Mesenchymal stem cell (in vitro differentiated cells and primary cell): ENCODE measurements at regions not wholly inside any gene's neighbourhood (a gene's known extent, or its start where the extent isn't known, plus 50 kb on each side); places are given as distances from the start of the nearest gene placed in this dataset.

Experiments used
- DNase-seq: peaks from one replicate; pipeline ENCODE4 v3.0.0-alpha.2; 2013
- H2AFZ ChIP-seq: one replicate; pipeline ENCODE4 v1.6.1; 2013; ENCODE audit warnings: low read depth, mild to moderate bottlenecking, control low read depth, inconsistent platforms, low read length, moderate library complexity
- H2AK5ac ChIP-seq: 2 replicates; pipeline ENCODE4 v1.6.1; 2013; ENCODE audit warnings: low read length, moderate library complexity, mild to moderate bottlenecking, inconsistent platforms; ENCODE audit not compliant: severe bottlenecking
- H2BK120ac ChIP-seq: one replicate; pipeline ENCODE4 v1.6.1; 2013; ENCODE audit warnings: low read depth, mild to moderate bottlenecking, inconsistent platforms, low read length, moderate library complexity
- H2BK12ac ChIP-seq, 2 experiments: one replicate each; pipeline ENCODE4 v1.6.1; 2013; ENCODE audit warnings: inconsistent platforms in 2 of 2, low read length in 2 of 2, mild to moderate bottlenecking in 2 of 2, moderate library complexity in 2 of 2, control low read depth in 1 of 2
- H2BK15ac ChIP-seq: one replicate; pipeline ENCODE4 v1.6.1; 2013; ENCODE audit warnings: mild to moderate bottlenecking, low read depth, inconsistent platforms; ENCODE audit not compliant: poor library complexity, severe bottlenecking
- H2BK5ac ChIP-seq: 2 replicates; pipeline ENCODE4 v1.6.1; 2013; ENCODE audit warnings: low read depth, mild to moderate bottlenecking, low read length, control low read depth, inconsistent platforms; ENCODE audit not compliant: poor library complexity, severe bottlenecking
- H3K14ac ChIP-seq, 2 experiments: one replicate each; pipeline ENCODE4 v1.6.1; 2013; ENCODE audit warnings: inconsistent platforms in 2 of 2, low read length in 2 of 2, control low read depth in 1 of 2, mild to moderate bottlenecking in 1 of 2, moderate library complexity in 1 of 2
- H3K18ac ChIP-seq, 2 experiments: one replicate each; pipeline ENCODE4 v1.6.1; 2013; ENCODE audit warnings: inconsistent platforms in 2 of 2, low read length in 2 of 2, control low read depth in 1 of 2, low read depth in 1 of 2, mild to moderate bottlenecking in 1 of 2
- H3K23ac ChIP-seq, 2 experiments: one replicate each; pipeline ENCODE4 v1.6.1; 2013; ENCODE audit warnings: inconsistent platforms in 2 of 2, low read length in 2 of 2, mild to moderate bottlenecking in 2 of 2, moderate library complexity in 2 of 2, control low read depth in 1 of 2
- H3K27ac ChIP-seq: 2 replicates; pipeline ENCODE4 v1.5.1; 2013; ENCODE audit warnings: mild to moderate bottlenecking, moderate library complexity, low read length, control low read depth, inconsistent platforms; ENCODE audit not compliant: poor library complexity, severe bottlenecking
- H3K27me3 ChIP-seq, 2 experiments: 2 replicates each; pipeline versions ENCODE4 v1.6.1 to v1.7.0; 2013; ENCODE audit warnings: low read length in 2 of 2, mild to moderate bottlenecking in 2 of 2, moderate library complexity in 2 of 2, control low read depth in 1 of 2, inconsistent platforms in 1 of 2; ENCODE audit not compliant: control insufficient read depth in 1 of 2, insufficient read depth in 1 of 2
- H3K36me3 ChIP-seq, 2 experiments: 2 replicates each; pipeline versions ENCODE4 v1.6.1 to v1.7.0; 2013; ENCODE audit warnings: low read length in 2 of 2, control low read depth in 1 of 2, inconsistent platforms in 1 of 2, low read depth in 1 of 2, mild to moderate bottlenecking in 1 of 2; ENCODE audit not compliant: insufficient read depth in 2 of 2, control insufficient read depth in 1 of 2
- H3K4ac ChIP-seq, 2 experiments: one replicate each; pipeline ENCODE4 v1.6.1; 2013; ENCODE audit warnings: inconsistent platforms in 2 of 2, low read length in 2 of 2, mild to moderate bottlenecking in 2 of 2, moderate library complexity in 2 of 2, control low read depth in 1 of 2, low read depth in 1 of 2
- H3K4me1 ChIP-seq: 2 replicates; pipeline ENCODE4 v1.6.1; 2013; ENCODE audit warnings: low read depth, low read length, control low read depth; ENCODE audit not compliant: control insufficient read depth, insufficient read depth
- H3K4me2 ChIP-seq: 2 replicates; pipeline ENCODE4 v1.6.1; 2013; ENCODE audit warnings: low read length, mild to moderate bottlenecking, inconsistent platforms; ENCODE audit not compliant: poor library complexity, severe bottlenecking
- H3K4me3 ChIP-seq, 2 experiments: 2 replicates each; pipeline versions ENCODE4 v1.5.1 to v1.7.0; 2013; ENCODE audit warnings: low read length in 2 of 2, mild to moderate bottlenecking in 2 of 2, control low read depth in 1 of 2, low read depth in 1 of 2; ENCODE audit not compliant: insufficient read depth in 1 of 2
- H3K79me1 ChIP-seq: replicated peaks from 2 replicates; pipeline ENCODE4 v1.6.1; 2013; ENCODE audit warnings: mild to moderate bottlenecking, control low read depth, low read length, inconsistent platforms; ENCODE audit not compliant: poor library complexity, severe bottlenecking
- H3K9ac ChIP-seq: 2 replicates; pipeline ENCODE4 v1.7.0; 2013; ENCODE audit warnings: mild to moderate bottlenecking, low read length, moderate library complexity
- H3K9me3 ChIP-seq: 2 replicates; pipeline ENCODE4 v1.7.0; 2013; ENCODE audit warnings: mild to moderate bottlenecking, low read length; ENCODE audit not compliant: control insufficient read depth
- H4K8ac ChIP-seq: one replicate; pipeline ENCODE4 v1.6.1; 2013; ENCODE audit warnings: inconsistent platforms, mild to moderate bottlenecking, low read length, moderate library complexity
- H4K91ac ChIP-seq: one replicate; pipeline ENCODE4 v1.6.1; 2013; ENCODE audit warnings: mild to moderate bottlenecking, low read length, inconsistent platforms
- WGBS: methylation state at CpG from one replicate; pipeline ENCODE4 v1.1.7; 2013; ENCODE audit warnings: mixed read lengths; 5-methylcytosine and 5-hydroxymethylcytosine counted together

GRCh38 chrX:46262304-46262703 is 282.9 kb downstream of the ZNF674 start:
- Histone ChIP-seq H3K18ac (no peak overlapping the region), H4K91ac (no peak overlapping the region), H3K79me1 (no peaks in the 10 kb centered on the region), H2BK5ac (no peak overlapping the region), H3K14ac (no peak overlapping the region), H2AK5ac (no peak overlapping the region), H3K4ac (no peak overlapping the region), H4K8ac (no peak overlapping the region), H3K4me1 (no peaks in the 10 kb centered on the region), H3K27ac (no peak overlapping the region), H3K4me2 (no peak overlapping the region), H2BK12ac (no peak overlapping the region), H3K9ac (no peak overlapping the region), H2BK15ac (no peak overlapping the region), H3K36me3 (no peaks in the 10 kb centered on the region), H2AFZ (no peak overlapping the region), H3K4me3 (no peak overlapping the region), H3K27me3 (peaks cover 0 to 21% of the 10 kb centered on the region in 2 experiments), H3K9me3 (no peaks in the 10 kb centered on the region), H2BK120ac (no peak overlapping the region), H3K23ac (no peak overlapping the region)
- 100% methylated on average over 1 of the region's 3 CpGs for WGBS
- no peak for DNase-seq

GRCh38 chrX:46260499-46260898 is 284.7 kb downstream of the ZNF674 start:
- Histone ChIP-seq H3K27me3 (peaks cover 0 to 16% of the 10 kb centered on the region in 2 experiments), H2BK15ac (no peak overlapping the region), H2AFZ (no peak overlapping the region), H2BK12ac (no peak overlapping the region), H3K18ac (no peak overlapping the region), H3K27ac (no peak overlapping the region), H4K8ac (no peak overlapping the region), H3K4ac (no peak overlapping the region), H3K4me3 (no peak overlapping the region), H3K4me1 (no peaks in the 10 kb centered on the region), H4K91ac (no peak overlapping the region), H3K79me1 (no peaks in the 10 kb centered on the region), H2AK5ac (no peak overlapping the region), H2BK5ac (no peak overlapping the region), H3K36me3 (no peaks in the 10 kb centered on the region), H3K4me2 (no peak overlapping the region), H3K14ac (no peak overlapping the region), H3K9me3 (no peaks in the 10 kb centered on the region), H3K23ac (no peak overlapping the region), H2BK120ac (no peak overlapping the region), H3K9ac (no peak overlapping the region)
- no peak for DNase-seq
- WGBS = 100% methylated on average over 1 of the region's 1 CpG

GRCh38 chrX:46258356-46258755 is 286.9 kb downstream of the ZNF674 start:
- 88% methylated on average over 1 of the region's 1 CpG for WGBS
- H2AK5ac ChIP-seq = no peak overlapping the region
- no peak overlapping the region for H2BK12ac ChIP-seq
- no peak overlapping the region for H2BK5ac ChIP-seq
- no peak overlapping the region for H3K9ac ChIP-seq
- H3K36me3 ChIP-seq = no peaks in the 10 kb centered on the region
- no peak overlapping the region for H3K18ac ChIP-seq
- DNase-seq = no peak
- H3K27ac ChIP-seq = no peak overlapping the region
- H4K91ac ChIP-seq = no peak overlapping the region
- H2BK120ac ChIP-seq = no peak overlapping the region
- H3K79me1 ChIP-seq = no peaks in the 10 kb centered on the region
- no peaks in the 10 kb centered on the region for H3K9me3 ChIP-seq
- H3K27me3 ChIP-seq = peaks cover 0 to 16% of the 10 kb centered on the region in 2 experiments
- no peak overlapping the region for H3K4ac ChIP-seq
- H4K8ac ChIP-seq = no peak overlapping the region
- no peak overlapping the region for H3K23ac ChIP-seq
- H3K4me3 ChIP-seq = no peak overlapping the region
- no peak overlapping the region for H2BK15ac ChIP-seq
- no peak overlapping the region for H3K4me2 ChIP-seq
- no peak overlapping the region for H3K14ac ChIP-seq
- no peak overlapping the region for H2AFZ ChIP-seq
- no peaks in the 10 kb centered on the region for H3K4me1 ChIP-seq

GRCh38 chrX:46257451-46257879 is 287.8 kb downstream of the ZNF674 start:
- H3K4ac ChIP-seq = no peak overlapping the region
- H3K9me3 ChIP-seq = no peaks in the 10 kb centered on the region
- no peak overlapping the region for H4K91ac ChIP-seq
- H3K27ac ChIP-seq = no peak overlapping the region
- H2BK15ac ChIP-seq = no peak overlapping the region
- no peaks in the 10 kb centered on the region for H3K79me1 ChIP-seq
- H3K14ac ChIP-seq = no peak overlapping the region
- H4K8ac ChIP-seq = no peak overlapping the region
- no peak overlapping the region for H3K23ac ChIP-seq
- H2BK120ac ChIP-seq = no peak overlapping the region
- H3K27me3 ChIP-seq = peaks cover 0 to 17% of the 10 kb centered on the region in 2 experiments
- H2BK12ac ChIP-seq = no peak overlapping the region
- no peak overlapping the region for H3K4me3 ChIP-seq
- no peak for DNase-seq
- H3K36me3 ChIP-seq = no peaks in the 10 kb centered on the region
- H3K4me2 ChIP-seq = no peak overlapping the region
- WGBS = 79% methylated on average over 5 of the region's 5 CpGs
- H2AFZ ChIP-seq = no peak overlapping the region
- no peak overlapping the region for H2BK5ac ChIP-seq
- no peak overlapping the region for H3K9ac ChIP-seq
- no peaks in the 10 kb centered on the region for H3K4me1 ChIP-seq
- no peak overlapping the region for H3K18ac ChIP-seq
- H2AK5ac ChIP-seq = no peak overlapping the region
